ENCODE measurements at regions not wholly inside any gene's neighbourhood (a gene's known extent, or its start where the extent isn't known, plus 50 kb on each side); places are given as distances from the start of the nearest gene placed in this dataset.

DNA sequence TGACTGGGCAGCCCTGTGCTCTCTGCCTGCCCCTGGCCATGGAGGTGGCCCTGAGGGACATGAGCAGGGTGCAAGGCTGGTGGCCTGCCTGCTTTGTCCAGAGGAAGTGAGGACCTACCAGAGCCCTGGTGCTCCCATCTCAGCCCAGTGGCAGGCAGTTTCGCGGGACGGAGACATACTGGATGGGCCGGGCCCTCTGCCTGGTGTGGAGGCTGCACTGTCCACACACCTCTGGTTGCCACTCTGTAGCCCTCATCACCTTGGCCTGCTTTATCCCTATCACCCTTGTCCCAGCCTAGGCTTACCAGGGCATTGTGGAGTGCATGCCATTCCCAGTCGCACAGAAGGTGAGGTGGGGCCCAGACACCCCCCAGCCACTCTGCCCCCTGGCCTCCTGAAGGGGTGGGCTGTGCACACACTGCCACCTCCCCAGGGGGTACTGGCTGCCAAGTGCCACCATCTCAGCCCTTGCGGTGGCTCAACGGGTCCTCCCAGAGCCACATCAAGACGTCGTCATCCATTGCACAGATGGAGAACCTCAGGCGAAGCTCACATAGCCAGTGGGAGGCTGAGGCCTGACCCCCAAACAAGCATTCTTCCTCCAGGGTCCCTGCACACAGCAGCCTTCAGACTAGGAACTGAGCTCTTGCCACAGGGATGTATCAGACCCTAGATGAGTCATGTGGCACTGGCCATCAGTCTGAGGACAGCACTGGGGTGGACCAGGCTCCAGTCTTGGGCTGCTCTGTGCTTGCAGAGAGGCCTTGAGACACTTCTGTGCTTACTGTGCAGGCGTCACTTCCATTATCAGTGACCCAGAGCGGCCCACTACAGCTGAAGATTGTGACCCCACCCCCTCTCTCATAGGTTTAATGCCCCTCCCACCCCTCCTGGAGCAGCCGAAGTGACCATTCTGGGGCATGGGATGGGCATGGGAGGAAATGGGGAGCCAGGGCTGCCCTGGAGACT lies 176.1 kb downstream of the IGLL1 start:
- Histone ChIP-seq H3K4me1 (ENCODE audit: control insufficient read depth in 1 of 2, insufficient read depth in 2 of 2, low read length in 2 of 2) (peaks cover 11 to 17% of the 10 kb centered on the region in 2 experiments; a peak in 3 of 4 replicates), H3K27ac (ENCODE audit: low read depth, low read length) (no peak overlapping the region), H4K20me1 (ENCODE audit: insufficient read depth) (no peaks in the 10 kb centered on the region), H2AFZ (ENCODE audit: low read depth, low read length, poor library complexity, severe bottlenecking) (no peak overlapping the region), H3K36me3 (ENCODE audit: control insufficient read depth in 1 of 2, insufficient read depth in 2 of 2, low read length in 2 of 2) (no peaks in the 10 kb centered on the region), H3K27me3 (ENCODE audit: insufficient read depth, low read length) (peaks cover 3% of the 10 kb centered on the region; the same call in 1 of the 2 replicates), H3K9me2 (ENCODE audit: insufficient read depth) (no peaks in the 10 kb centered on the region), H3K4me2 (ENCODE audit: low read length) (no peak overlapping the region), H3K9me3 (ENCODE audit: control insufficient read depth in 1 of 2, insufficient read depth in 1 of 2, low read depth in 1 of 2, low read length in 2 of 2) (no peaks in the 10 kb centered on the region), H3K9ac (ENCODE audit: low read length) (no peak overlapping the region), H3K79me2 (ENCODE audit: insufficient read depth, low read length) (no peaks in the 10 kb centered on the region), H3K4me3 (replicated peaks in 1 of 2; ENCODE audit: low read depth in 1 of 2, low read length in 2 of 2) (no peak overlapping the region)
- DNase-seq (ENCODE audit: low read depth, low spot score) (no peak), ATAC-seq (no peak)
- intact Hi-C loops (cut with micrococcal nuclease), result loop anchor here (2.0 kb wide), 1 partner anchor 135 kb away; no protein-coding TSS in a partner anchor
- POLR2A ChIA-PET, result no interaction called here
- RAD21 ChIA-PET (ENCODE audit: low non-redundant PET in 1 of 2, low total read pairs in 2 of 2, uncharacterized antibody in 2 of 2, unreplicated experiment in 2 of 2), result no interaction called here
- TF ChIP-seq JUND (IDR thresholded peaks at IDR 0.05) (no peak), SP1 (IDR thresholded peaks at IDR 0.05; ENCODE audit: low read depth) (no peak), FOSL1 (IDR thresholded peaks at IDR 0.05; ENCODE audit: low read depth) (no peak), SRF (IDR thresholded peaks at IDR 0.05; ENCODE audit: low read depth) (no peak), YY1 (IDR thresholded peaks at IDR 0.05; ENCODE audit: extremely low read depth, insufficient replicate concordance, low read depth, low read length) (no peak), ZFX (IDR thresholded peaks at IDR 0.05) (no peak), TCF7L2 (IDR thresholded peaks at IDR 0.05; ENCODE audit: borderline replicate concordance, extremely low read depth, insufficient read depth, insufficient read length) (no peak), CBX3 (IDR thresholded peaks at IDR 0.05; ENCODE audit: low read depth) (no peak), ZNF274 (IDR thresholded peaks at IDR 0.05; ENCODE audit: low read depth, low read length) (no peak), POLR2AphosphoS5 (IDR thresholded peaks at IDR 0.05; ENCODE audit: low read depth, low read length) (no peak), SIN3A (IDR thresholded peaks at IDR 0.05; ENCODE audit: low read depth) (no peak), EGR1 (IDR thresholded peaks at IDR 0.05; ENCODE audit: low read depth) (no peak), ELF1 (IDR thresholded peaks at IDR 0.05; ENCODE audit: borderline replicate concordance, low read depth) (no peak), POLR2A (IDR thresholded peaks at IDR 0.05; ENCODE audit: borderline replicate concordance, extremely low read depth, insufficient read depth, insufficient read length) (no peak)
- TF ChIP-seq, protein P1, sequence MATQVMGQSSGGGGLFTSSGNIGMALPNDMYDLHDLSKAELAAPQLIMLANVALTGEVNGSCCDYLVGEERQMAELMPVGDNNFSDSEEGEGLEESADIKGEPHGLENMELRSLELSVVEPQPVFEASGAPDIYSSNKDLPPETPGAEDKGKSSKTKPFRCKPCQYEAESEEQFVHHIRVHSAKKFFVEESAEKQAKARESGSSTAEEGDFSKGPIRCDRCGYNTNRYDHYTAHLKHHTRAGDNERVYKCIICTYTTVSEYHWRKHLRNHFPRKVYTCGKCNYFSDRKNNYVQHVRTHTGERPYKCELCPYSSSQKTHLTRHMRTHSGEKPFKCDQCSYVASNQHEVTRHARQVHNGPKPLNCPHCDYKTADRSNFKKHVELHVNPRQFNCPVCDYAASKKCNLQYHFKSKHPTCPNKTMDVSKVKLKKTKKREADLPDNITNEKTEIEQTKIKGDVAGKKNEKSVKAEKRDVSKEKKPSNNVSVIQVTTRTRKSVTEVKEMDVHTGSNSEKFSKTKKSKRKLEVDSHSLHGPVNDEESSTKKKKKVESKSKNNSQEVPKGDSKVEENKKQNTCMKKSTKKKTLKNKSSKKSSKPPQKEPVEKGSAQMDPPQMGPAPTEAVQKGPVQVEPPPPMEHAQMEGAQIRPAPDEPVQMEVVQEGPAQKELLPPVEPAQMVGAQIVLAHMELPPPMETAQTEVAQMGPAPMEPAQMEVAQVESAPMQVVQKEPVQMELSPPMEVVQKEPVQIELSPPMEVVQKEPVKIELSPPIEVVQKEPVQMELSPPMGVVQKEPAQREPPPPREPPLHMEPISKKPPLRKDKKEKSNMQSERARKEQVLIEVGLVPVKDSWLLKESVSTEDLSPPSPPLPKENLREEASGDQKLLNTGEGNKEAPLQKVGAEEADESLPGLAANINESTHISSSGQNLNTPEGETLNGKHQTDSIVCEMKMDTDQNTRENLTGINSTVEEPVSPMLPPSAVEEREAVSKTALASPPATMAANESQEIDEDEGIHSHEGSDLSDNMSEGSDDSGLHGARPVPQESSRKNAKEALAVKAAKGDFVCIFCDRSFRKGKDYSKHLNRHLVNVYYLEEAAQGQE (IDR thresholded peaks at IDR 0.05; ENCODE audit: low read depth), result no peak
- TF ChIP-seq, protein P2, sequence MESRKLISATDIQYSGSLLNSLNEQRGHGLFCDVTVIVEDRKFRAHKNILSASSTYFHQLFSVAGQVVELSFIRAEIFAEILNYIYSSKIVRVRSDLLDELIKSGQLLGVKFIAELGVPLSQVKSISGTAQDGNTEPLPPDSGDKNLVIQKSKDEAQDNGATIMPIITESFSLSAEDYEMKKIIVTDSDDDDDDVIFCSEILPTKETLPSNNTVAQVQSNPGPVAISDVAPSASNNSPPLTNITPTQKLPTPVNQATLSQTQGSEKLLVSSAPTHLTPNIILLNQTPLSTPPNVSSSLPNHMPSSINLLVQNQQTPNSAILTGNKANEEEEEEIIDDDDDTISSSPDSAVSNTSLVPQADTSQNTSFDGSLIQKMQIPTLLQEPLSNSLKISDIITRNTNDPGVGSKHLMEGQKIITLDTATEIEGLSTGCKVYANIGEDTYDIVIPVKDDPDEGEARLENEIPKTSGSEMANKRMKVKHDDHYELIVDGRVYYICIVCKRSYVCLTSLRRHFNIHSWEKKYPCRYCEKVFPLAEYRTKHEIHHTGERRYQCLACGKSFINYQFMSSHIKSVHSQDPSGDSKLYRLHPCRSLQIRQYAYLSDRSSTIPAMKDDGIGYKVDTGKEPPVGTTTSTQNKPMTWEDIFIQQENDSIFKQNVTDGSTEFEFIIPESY (IDR thresholded peaks at IDR 0.05; ENCODE audit: extremely low read depth, insufficient replicate concordance, low read length), result no peak
- TF ChIP-seq, protein P3, sequence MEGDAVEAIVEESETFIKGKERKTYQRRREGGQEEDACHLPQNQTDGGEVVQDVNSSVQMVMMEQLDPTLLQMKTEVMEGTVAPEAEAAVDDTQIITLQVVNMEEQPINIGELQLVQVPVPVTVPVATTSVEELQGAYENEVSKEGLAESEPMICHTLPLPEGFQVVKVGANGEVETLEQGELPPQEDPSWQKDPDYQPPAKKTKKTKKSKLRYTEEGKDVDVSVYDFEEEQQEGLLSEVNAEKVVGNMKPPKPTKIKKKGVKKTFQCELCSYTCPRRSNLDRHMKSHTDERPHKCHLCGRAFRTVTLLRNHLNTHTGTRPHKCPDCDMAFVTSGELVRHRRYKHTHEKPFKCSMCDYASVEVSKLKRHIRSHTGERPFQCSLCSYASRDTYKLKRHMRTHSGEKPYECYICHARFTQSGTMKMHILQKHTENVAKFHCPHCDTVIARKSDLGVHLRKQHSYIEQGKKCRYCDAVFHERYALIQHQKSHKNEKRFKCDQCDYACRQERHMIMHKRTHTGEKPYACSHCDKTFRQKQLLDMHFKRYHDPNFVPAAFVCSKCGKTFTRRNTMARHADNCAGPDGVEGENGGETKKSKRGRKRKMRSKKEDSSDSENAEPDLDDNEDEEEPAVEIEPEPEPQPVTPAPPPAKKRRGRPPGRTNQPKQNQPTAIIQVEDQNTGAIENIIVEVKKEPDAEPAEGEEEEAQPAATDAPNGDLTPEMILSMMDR (IDR thresholded peaks at IDR 0.05 in 2 of 3, conservative IDR thresholded peaks at IDR 0.05 in 1 of 3; ENCODE audit: borderline replicate concordance in 1 of 3, insufficient read depth in 1 of 3, low read depth in 2 of 3, low read length in 2 of 3), result no peak
- TF ChIP-seq, protein P4, sequence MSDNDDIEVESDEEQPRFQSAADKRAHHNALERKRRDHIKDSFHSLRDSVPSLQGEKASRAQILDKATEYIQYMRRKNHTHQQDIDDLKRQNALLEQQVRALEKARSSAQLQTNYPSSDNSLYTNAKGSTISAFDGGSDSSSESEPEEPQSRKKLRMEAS (IDR thresholded peaks at IDR 0.05), result no peak
- BruUV-seq (replicated peaks), result no TSS peak
- CTCF ChIA-PET, result no interaction called here
